ENCODE measurements at regions not wholly inside any gene's neighbourhood (a gene's known extent, or its start where the extent isn't known, plus 50 kb on each side); places are given as distances from the start of the nearest gene placed in this dataset.

- TF ChIP-seq GATA2 (IDR thresholded peaks at IDR 0.05; ENCODE audit: low read depth, low read length): no peak
- TF ChIP-seq GATA3 (IDR thresholded peaks at IDR 0.05; ENCODE audit: low read depth, low read length): no peak
These were observed 286.6 kb upstream of the POGK start for GRCh38 chr1:166552706-166553105.
